Neural crest cell (in vitro differentiated cells): ENCODE measurements at regions not wholly inside any gene's neighbourhood (a gene's known extent, or its start where the extent isn't known, plus 50 kb on each side); places are given as distances from the start of the nearest gene placed in this dataset.

Experiments
- DNase-seq: peaks from one replicate; pipeline ENCODE4 v3.0.0; 2021; ENCODE audit warnings: low read depth, mixed read lengths, low spot score
- H3K27ac Mint-ChIP-seq: one replicate; pipeline ENCODE4 v1.8.0; 2021; ENCODE audit warnings: mild to moderate bottlenecking, mixed read lengths; ENCODE audit not compliant: unreplicated experiment
- H3K27me3 Mint-ChIP-seq: 2 replicates; pipeline ENCODE4 v1.8.0; 2021; ENCODE audit warnings: low read depth, mild to moderate bottlenecking, mixed read lengths
- H3K36me3 Mint-ChIP-seq: 2 replicates; pipeline ENCODE4 v1.8.0; 2021; ENCODE audit warnings: low read depth, mild to moderate bottlenecking, mixed read lengths
- H3K4me1 Mint-ChIP-seq: 2 replicates; pipeline ENCODE4 v1.8.0; 2021; ENCODE audit warnings: mixed read lengths
- H3K4me3 Mint-ChIP-seq: one replicate; pipeline ENCODE4 v1.8.0; 2021; ENCODE audit warnings: mild to moderate bottlenecking, mixed read lengths
- H3K9me3 Mint-ChIP-seq: 2 replicates; pipeline ENCODE4 v1.8.0; 2021; ENCODE audit warnings: mixed read lengths
- CTCF ChIP-seq: fragments of 200-600 bp; sonication (generic); conservative IDR thresholded peaks from 2 replicates; pipeline ENCODE4 v1.5.0; 2021; ENCODE audit warnings: antibody characterized with exemption, mild to moderate bottlenecking

GRCh38 chr2:34423301-34423700 lies 824.2 kb upstream of the FAM98A start:
- TF ChIP-seq CTCF = no peak
- H3K4me1 Mint-ChIP-seq = no peaks in the 10 kb centered on the region
- no peak for DNase-seq
- H3K27me3 Mint-ChIP-seq = no peaks in the 10 kb centered on the region
- H3K36me3 Mint-ChIP-seq = no peaks in the 10 kb centered on the region
- peaks cover 7% of the 10 kb centered on the region for H3K9me3 Mint-ChIP-seq
- H3K27ac Mint-ChIP-seq = no peak overlapping the region
- H3K4me3 Mint-ChIP-seq = no peak overlapping the region

- peaks cover 4% of the 10 kb centered on the region for H3K9me3 Mint-ChIP-seq
- H3K4me3 Mint-ChIP-seq = no peak overlapping the region
- no peak overlapping the region for H3K27ac Mint-ChIP-seq
- H3K27me3 Mint-ChIP-seq = no peaks in the 10 kb centered on the region
- H3K36me3 Mint-ChIP-seq = no peaks in the 10 kb centered on the region
- no peaks in the 10 kb centered on the region for H3K4me1 Mint-ChIP-seq
- TF ChIP-seq CTCF = no peak
- DNase-seq = no peak
Measured at GRCh38 chr2:34419856-34420255, 820.8 kb upstream of the FAM98A start.

GRCh38 chr2:34416856-34417255 lies 817.8 kb upstream of the FAM98A start:
- H3K9me3 Mint-ChIP-seq = no peaks in the 10 kb centered on the region
- no peak overlapping the region for H3K4me3 Mint-ChIP-seq
- no peak for TF ChIP-seq CTCF
- no peaks in the 10 kb centered on the region for H3K36me3 Mint-ChIP-seq
- no peaks in the 10 kb centered on the region for H3K27me3 Mint-ChIP-seq
- no peak for DNase-seq
- no peak overlapping the region for H3K27ac Mint-ChIP-seq
- H3K4me1 Mint-ChIP-seq = no peaks in the 10 kb centered on the region

GRCh38 chr2:34414856-34415255 lies 815.8 kb upstream of the FAM98A start:
- H3K4me1 Mint-ChIP-seq = no peaks in the 10 kb centered on the region
- H3K27ac Mint-ChIP-seq = no peak overlapping the region
- no peak for DNase-seq
- no peaks in the 10 kb centered on the region for H3K36me3 Mint-ChIP-seq
- no peaks in the 10 kb centered on the region for H3K27me3 Mint-ChIP-seq
- H3K4me3 Mint-ChIP-seq = no peak overlapping the region
- TF ChIP-seq CTCF = no peak
- H3K9me3 Mint-ChIP-seq = no peaks in the 10 kb centered on the region

GRCh38 chr2:34408100-34408499 lies 809.0 kb upstream of the FAM98A start:
- Mint-ChIP-seq H3K9me3 (peaks cover 2% of the 10 kb centered on the region), H3K27ac (no peak overlapping the region), H3K27me3 (no peaks in the 10 kb centered on the region), H3K4me1 (no peaks in the 10 kb centered on the region), H3K4me3 (no peak overlapping the region), H3K36me3 (no peaks in the 10 kb centered on the region)
- no peak for TF ChIP-seq CTCF
- no peak for DNase-seq

GRCh38 chr2:34403512-34403911 lies 804.4 kb upstream of the FAM98A start:
- H3K4me1 Mint-ChIP-seq = no peaks in the 10 kb centered on the region
- no peaks in the 10 kb centered on the region for H3K27me3 Mint-ChIP-seq
- H3K4me3 Mint-ChIP-seq = no peak overlapping the region
- DNase-seq = no peak
- H3K27ac Mint-ChIP-seq = no peak overlapping the region
- no peak for TF ChIP-seq CTCF
- H3K9me3 Mint-ChIP-seq = peaks cover 2% of the 10 kb centered on the region
- H3K36me3 Mint-ChIP-seq = no peaks in the 10 kb centered on the region
